IMR-90 (cell line): ENCODE measurements at regions not wholly inside any gene's neighbourhood (a gene's known extent, or its start where the extent isn't known, plus 50 kb on each side); places are given as distances from the start of the nearest gene placed in this dataset.

Experiments
- ATAC-seq: fragments of 200-7000 bp; cut with Tn5 transposase; 2 replicates; pipeline ENCODE4 v1.9.1; 2020; ENCODE audit warnings: low read depth, mild to moderate bottlenecking, moderate library complexity
- BruUV-seq: library from RNA; stranded (reverse); fragments of 400-500 nt; replicated peaks from 2 replicates; lab custom pipeline; 2021; lab: Mats Ljungman, UMichigan
- CTCF ChIA-PET: fragments of 300-600 bp; formaldehyde crosslinking; extraction: SDS; loops from one replicate; lab custom pipeline; 2021; ENCODE audit warnings: antibody characterized with exemption; lab: Yijun Ruan, JAX
- POLR2A ChIA-PET: fragments of 300-600 bp; sonication (Branson Sonifier 250); formaldehyde crosslinking; loops from one replicate; lab custom pipeline; 2022; ENCODE audit warnings: antibody characterized with exemption; ENCODE audit not compliant: unreplicated experiment; lab: Charles Lee
- DNase-seq: peaks from one replicate; pipeline ENCODE4 v3.0.0; 2013
- H2AFZ ChIP-seq: replicated peaks from 2 replicates; pipeline ENCODE3; 2013; ENCODE audit warnings: low read length, mild to moderate bottlenecking; ENCODE audit not compliant: poor library complexity
- H2AK5ac ChIP-seq: 2 replicates; pipeline ENCODE4 v1.6.1; 2013; ENCODE audit warnings: low read depth, low read length, inconsistent platforms
- H2AK9ac ChIP-seq: replicated peaks from 2 replicates; pipeline ENCODE3; 2013; ENCODE audit warnings: mild to moderate bottlenecking, low read depth, low read length, moderate library complexity; ENCODE audit not compliant: poor library complexity
- H2BK120ac ChIP-seq: 2 replicates; pipeline ENCODE4 v1.6.1; 2013; ENCODE audit warnings: low read depth, low read length, inconsistent platforms
- H2BK15ac ChIP-seq: 3 replicates; pipeline ENCODE4 v1.6.1; 2013; ENCODE audit warnings: low read depth, low read length, inconsistent platforms
- H2BK20ac ChIP-seq: 2 replicates; pipeline ENCODE4 v1.6.1; 2013; ENCODE audit warnings: low read depth, mild to moderate bottlenecking, inconsistent platforms, low read length, moderate library complexity
- H2BK5ac ChIP-seq: 2 replicates; pipeline ENCODE4 v1.6.1; 2013; ENCODE audit warnings: mild to moderate bottlenecking, low read depth, low read length, inconsistent platforms; ENCODE audit not compliant: poor library complexity, severe bottlenecking
- H3K14ac ChIP-seq: replicated peaks from 2 replicates; pipeline ENCODE4 v1.6.1; 2013; ENCODE audit warnings: low read depth, low read length, inconsistent platforms
- H3K18ac ChIP-seq: 2 replicates; pipeline ENCODE4 v1.6.1; 2013; ENCODE audit warnings: low read depth, low read length, control low read depth
- H3K23ac ChIP-seq: 2 replicates; pipeline ENCODE4 v1.6.1; 2013; ENCODE audit warnings: low read depth, low read length, inconsistent platforms
- H3K27ac ChIP-seq: 2 replicates; pipeline ENCODE4 v1.5.1; 2013; ENCODE audit warnings: mild to moderate bottlenecking, control low read depth, low read length; ENCODE audit not compliant: insufficient read depth
- H3K27me3 ChIP-seq: 2 replicates; pipeline ENCODE4 v1.6.1; 2013; ENCODE audit warnings: low read length; ENCODE audit not compliant: control insufficient read depth, insufficient read depth
- H3K36me3 ChIP-seq: 2 replicates; pipeline ENCODE4 v1.6.1; 2013; ENCODE audit warnings: low read length, mixed read lengths; ENCODE audit not compliant: control insufficient read depth, insufficient read depth
- H3K4ac ChIP-seq: 2 replicates; pipeline ENCODE4 v1.6.1; 2013; ENCODE audit warnings: low read depth, low read length, inconsistent platforms
- H3K4me1 ChIP-seq: 2 replicates; pipeline ENCODE4 v1.6.1; 2013; ENCODE audit warnings: low read length, mixed read lengths; ENCODE audit not compliant: control insufficient read depth, insufficient read depth
- H3K4me2 ChIP-seq: 2 replicates; pipeline ENCODE4 v1.6.1; 2013; ENCODE audit warnings: low read depth, mild to moderate bottlenecking, control low read depth, low read length, moderate library complexity
- H3K4me3 ChIP-seq: 2 replicates; pipeline ENCODE4 v1.5.1; 2013; ENCODE audit warnings: low read depth, mild to moderate bottlenecking, control low read depth, low read length, moderate library complexity; ENCODE audit not compliant: insufficient read depth
- H3K56ac ChIP-seq: 2 replicates; pipeline ENCODE4 v1.6.1; 2013; ENCODE audit warnings: low read length, inconsistent platforms; ENCODE audit not compliant: insufficient read depth; ENCODE audit errors: extremely low read depth
- H3K79me1 ChIP-seq, 2 experiments: 2 replicates each; pipeline ENCODE4 v1.6.1; 2013; ENCODE audit warnings: low read length in 2 of 2, inconsistent platforms in 1 of 2, low read depth in 1 of 2
- H3K9ac ChIP-seq: 2 replicates; pipeline ENCODE4 v1.6.1; 2013; ENCODE audit warnings: low read depth, low read length, control low read depth
- H3K9me1 ChIP-seq: 2 replicates; pipeline ENCODE4 v1.6.1; 2013; ENCODE audit warnings: low read length, inconsistent platforms; ENCODE audit not compliant: insufficient read depth
- H3K9me3 ChIP-seq: 2 replicates; pipeline ENCODE4 v1.6.1; 2013; ENCODE audit warnings: low read length; ENCODE audit not compliant: control insufficient read depth, insufficient read depth
- H4K20me1 ChIP-seq: 2 replicates; pipeline ENCODE4 v1.6.1; 2013; ENCODE audit warnings: low read length, inconsistent platforms; ENCODE audit not compliant: insufficient read depth
- H4K5ac ChIP-seq: 2 replicates; pipeline ENCODE4 v1.6.1; 2013; ENCODE audit warnings: mild to moderate bottlenecking, low read depth, low read length, control low read depth
- H4K8ac ChIP-seq, 2 experiments: 2 replicates each; pipeline ENCODE4 v1.6.1; 2013; ENCODE audit warnings: low read depth in 2 of 2, low read length in 2 of 2, control low read depth in 1 of 2, inconsistent platforms in 1 of 2
- H4K91ac ChIP-seq: 2 replicates; pipeline ENCODE4 v1.6.1; 2013; ENCODE audit warnings: low read depth, low read length, inconsistent platforms; ENCODE audit not compliant: insufficient read depth
- BHLHE40 ChIP-seq: fragments of 150-350 bp; IDR thresholded peaks from 2 replicates; pipeline ENCODE4 v1.6.1; 2016; ENCODE audit warnings: mild to moderate bottlenecking, low read depth, low read length
- CEBPB ChIP-seq: IDR thresholded peaks from 2 replicates; pipeline ENCODE4 v1.6.1; 2012; ENCODE audit warnings: low read depth, low read length, improper control_type of control experiment
- CHD1 ChIP-seq: IDR thresholded peaks from 2 replicates; pipeline ENCODE4 v1.6.1; 2012; ENCODE audit warnings: low read depth, low read length, improper control_type of control experiment
- CTCF ChIP-seq: conservative IDR thresholded peaks from 2 replicates; pipeline ENCODE4 v1.5.1; 2012; ENCODE audit warnings: mild to moderate bottlenecking, low read depth, low read length, improper control_type of control experiment
- FOS ChIP-seq: fragments of 150-350 bp; IDR thresholded peaks from 2 replicates; pipeline ENCODE4 v1.6.1; 2016; ENCODE audit warnings: low read depth, low read length
- MAFK ChIP-seq: IDR thresholded peaks from 2 replicates; pipeline ENCODE4 v1.6.1; 2012; ENCODE audit warnings: low read depth, low read length, improper control_type of control experiment
- MAZ ChIP-seq: IDR thresholded peaks from 2 replicates; pipeline ENCODE4 v1.6.1; 2012; ENCODE audit warnings: low read depth, mild to moderate bottlenecking, low read length, improper control_type of control experiment, moderate library complexity, borderline replicate concordance
- MXI1 ChIP-seq: IDR thresholded peaks from 2 replicates; pipeline ENCODE4 v1.6.1; 2012; ENCODE audit warnings: low read depth, mild to moderate bottlenecking, low read length, moderate library complexity, borderline replicate concordance
- NFE2L2 ChIP-seq: fragments of 150-350 bp; IDR thresholded peaks from 2 replicates; pipeline ENCODE4 v1.6.1; 2016; ENCODE audit warnings: low read depth, mild to moderate bottlenecking, low read length
- POLR2A ChIP-seq: IDR thresholded peaks from 2 replicates; pipeline ENCODE4 v1.6.1; 2012; ENCODE audit warnings: mild to moderate bottlenecking, low read depth, low read length
- RAD21 ChIP-seq: IDR thresholded peaks from 2 replicates; pipeline ENCODE4 v1.6.1; 2012; ENCODE audit warnings: low read length, improper control_type of control experiment
- RCOR1 ChIP-seq: IDR thresholded peaks from 2 replicates; pipeline ENCODE4 v1.6.1; 2012; ENCODE audit warnings: mild to moderate bottlenecking, low read length, improper control_type of control experiment; ENCODE audit not compliant: insufficient replicate concordance
- RFX5 ChIP-seq: IDR thresholded peaks from 2 replicates; pipeline ENCODE4 v1.8.0; 2012; ENCODE audit warnings: low read depth, mild to moderate bottlenecking, low read length, moderate library complexity
- SMC3 ChIP-seq: fragments of 150-350 bp; IDR thresholded peaks from 2 replicates; pipeline ENCODE4 v1.6.1; 2016; ENCODE audit warnings: low read depth, mild to moderate bottlenecking, antibody characterized with exemption, low read length, moderate library complexity
- USF2 ChIP-seq: fragments of 150-350 bp; IDR thresholded peaks from 2 replicates; pipeline ENCODE4 v1.6.1; 2017; ENCODE audit warnings: mild to moderate bottlenecking, antibody characterized with exemption, low read length, low read depth
- WGBS, 2 experiments: methylation state at CpG; one replicate each; pipeline versions ENCODE4 v1.1.5 to v1.1.7; 2013; ENCODE audit warnings: missing lambda C conversion rate in 2 of 2; ENCODE audit not compliant: insufficient read length in 1 of 2; ENCODE audit errors: extremely low coverage in 2 of 2; 5-methylcytosine and 5-hydroxymethylcytosine counted together
- dilution Hi-C: fragments of 300-500 bp; cut with HindIII; formaldehyde crosslinking; loops from one replicate; pipeline ENCODE4 v1.14.3; 2018; ENCODE audit warnings: low sequenced_read_pairs; ENCODE audit not compliant: unreplicated experiment
- in situ Hi-C: fragments of 300-500 bp; cut with MboI; formaldehyde crosslinking; loops from 3 replicates; pipeline ENCODE4 v1.14.3; 2019; ENCODE audit warnings: low sequenced_read_pairs, inconsistent platforms, mixed read lengths
- intact Hi-C: fragments of 100-400 bp; cut with micrococcal nuclease; formaldehyde crosslinking; loops from 2 replicates; pipeline ENCODE4 v1.10.0; 2022
- TF ChIP-seq, protein P1 (sequence below): fragments of 150-350 bp; IDR thresholded peaks from 2 replicates; pipeline ENCODE4 v1.6.1; 2016; ENCODE audit warnings: low read depth, mild to moderate bottlenecking, low read length, moderate library complexity, borderline replicate concordance

DNA sequence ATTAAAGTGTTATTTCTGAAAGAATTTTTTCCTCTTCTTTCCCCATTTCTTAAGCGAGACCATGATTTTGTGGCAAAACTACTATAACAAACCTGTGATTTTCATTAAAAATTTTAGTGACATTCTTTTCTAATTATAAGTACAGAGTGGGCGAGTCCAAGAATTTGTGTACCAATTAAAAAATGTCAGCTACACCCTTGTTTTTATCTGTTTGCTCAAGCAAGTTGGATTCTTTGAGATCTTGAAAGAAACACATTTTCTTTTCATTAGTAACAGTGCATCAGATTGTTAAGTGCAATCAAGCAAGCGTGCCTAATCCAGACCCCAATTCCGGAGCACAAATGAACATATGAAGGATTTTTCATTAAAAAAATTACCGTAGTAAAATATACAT, 338.8 kb upstream of the DDHD1 start:
- no peak for ATAC-seq
- Histone ChIP-seq H3K56ac (no peak overlapping the region), H3K14ac (peak overlapping the region; percentile 47; the same call in 1 of the 2 replicates), H3K23ac (no peak overlapping the region), H4K5ac (peak overlapping the region; percentile 96), H3K4me2 (no peak overlapping the region), H3K4me3 (no peak overlapping the region), H3K36me3 (no peaks in the 10 kb centered on the region), H4K91ac (peak overlapping the region; percentile 53; the same call in 1 of the 2 replicates), H2AK5ac (0 out of 2 replicates have a peak overlapping the region, but pooled peaks have one; percentile 70), H3K4me1 (peaks cover 5% of the 10 kb centered on the region), H2AFZ (no peak overlapping the region), H2BK20ac (peak overlapping the region; percentile 59; the same call in 1 of the 2 replicates), H4K20me1 (no peaks in the 10 kb centered on the region), H3K18ac (peak overlapping the region; percentile 95), H2BK5ac (peak overlapping the region; percentile 89), H4K8ac (peak overlapping the region; percentile 44 to 69; a peak in 2 of 4 replicates), H2AK9ac (no peak overlapping the region), H3K4ac (peak overlapping the region; percentile 56; the same call in 1 of the 2 replicates), H3K9me1 (no peaks in the 10 kb centered on the region), H3K79me1 (no peaks in the 10 kb centered on the region), H3K9me3 (no peaks in the 10 kb centered on the region), H3K9ac (no peak overlapping the region), H2BK15ac (no peak overlapping the region), H3K27ac (peak overlapping the region; percentile 52; the same call in 1 of the 2 replicates), H3K27me3 (no peaks in the 10 kb centered on the region), H2BK120ac (peak overlapping the region; percentile 59; the same call in 1 of the 2 replicates)
- TF ChIP-seq BHLHE40 (no peak), CTCF (no peak), RFX5 (no peak), FOS (no peak), CHD1 (no peak), MAFK (no peak), RCOR1 (no peak), RAD21 (no peak), MXI1 (no peak), USF2 (no peak), POLR2A (no peak), MAZ (no peak), CEBPB (no peak), SMC3 (no peak), NFE2L2 (no peak)
- TF ChIP-seq, protein P1, sequence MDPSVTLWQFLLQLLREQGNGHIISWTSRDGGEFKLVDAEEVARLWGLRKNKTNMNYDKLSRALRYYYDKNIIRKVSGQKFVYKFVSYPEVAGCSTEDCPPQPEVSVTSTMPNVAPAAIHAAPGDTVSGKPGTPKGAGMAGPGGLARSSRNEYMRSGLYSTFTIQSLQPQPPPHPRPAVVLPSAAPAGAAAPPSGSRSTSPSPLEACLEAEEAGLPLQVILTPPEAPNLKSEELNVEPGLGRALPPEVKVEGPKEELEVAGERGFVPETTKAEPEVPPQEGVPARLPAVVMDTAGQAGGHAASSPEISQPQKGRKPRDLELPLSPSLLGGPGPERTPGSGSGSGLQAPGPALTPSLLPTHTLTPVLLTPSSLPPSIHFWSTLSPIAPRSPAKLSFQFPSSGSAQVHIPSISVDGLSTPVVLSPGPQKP: no peak
- in situ Hi-C loops (no loop called here), intact Hi-C loops (no loop called here), dilution Hi-C loops (no loop called here)
- no peak for DNase-seq
- no CpG with 5 or more reads among the region's 5 CpGs for WGBS, 2 experiments
- CTCF ChIA-PET: interaction anchor here (1.1 kb wide), 1 partner anchor 46 kb away, joined by 3 read pairs; no protein-coding TSS in a partner anchor
- BruUV-seq: no TSS peak
- POLR2A ChIA-PET: no interaction called here
